Gastrocnemius medialis (tissue), 4 donors: ENCODE measurements at regions not wholly inside any gene's neighbourhood (a gene's known extent, or its start where the extent isn't known, plus 50 kb on each side); places are given as distances from the start of the nearest gene placed in this dataset.

Source experiments
- CTCF ChIP-seq, 5 experiments: fragments of 450-650 bp in 3 of 5; fragments of 200-600 bp in 2 of 5; sonication (generic) in 2 of 5; IDR thresholded peaks in 4 of 5; conservative IDR thresholded peaks in 1 of 5; 1 replicate in 4 of 5; 2 replicates in 1 of 5; pipeline ENCODE4 v1.5.1; 2016 to 2019; ENCODE audit warnings: antibody characterized with exemption in 5 of 5, mild to moderate bottlenecking in 3 of 5, moderate library complexity in 3 of 5
- POLR2A ChIP-seq, 2 donors: fragments of 450-650 bp; IDR thresholded peaks; one replicate each; pipeline ENCODE4 v1.6.1; 2017; ENCODE audit warnings: antibody characterized with exemption in 2 of 2, mild to moderate bottlenecking in 2 of 2, moderate library complexity in 2 of 2

GRCh38 chr13:50192272-50192813, 177.1 kb downstream of the KCNRG start:
- no peak for TF ChIP-seq CTCF (IDR thresholded peaks at IDR 0.05 in 4 of 5, conservative IDR thresholded peaks at IDR 0.05 in 1 of 5)
- no peak for TF ChIP-seq POLR2A (IDR thresholded peaks at IDR 0.05)
